ENCODE measurements at regions not wholly inside any gene's neighbourhood (a gene's known extent, or its start where the extent isn't known, plus 50 kb on each side); places are given as distances from the start of the nearest gene placed in this dataset.

GRCh38 chr22:34784056-34784455 is 281.9 kb upstream of the ISX start:
- peaks cover 0 to 6% (median 4%) of the 10 kb centered on the region in 3 donors for H3K9me3 ChIP-seq
- intact Hi-C loops (cut with DNase I; ENCODE audit: low total_unique reads): no loop called here
- H3K36me3 ChIP-seq: no peaks in the 10 kb centered on the region
- H3K27me3 ChIP-seq: no peaks in the 10 kb centered on the region
- H3K4me1 ChIP-seq: no peaks in the 10 kb centered on the region
- H3K27ac ChIP-seq: no peak overlapping the region
- no peak for TF ChIP-seq CTCF (IDR thresholded peaks at IDR 0.05)
- no peak for DNase-seq
- H3K4me3 ChIP-seq: no peak overlapping the region

GRCh38 chr22:34797826-34798225 is 268.1 kb upstream of the ISX start:
- H3K4me1 ChIP-seq: peaks cover 0 to 17% (median 6%) of the 10 kb centered on the region in 4 donors
- intact Hi-C loops (cut with DNase I; ENCODE audit: low total_unique reads): no loop called here
- H3K27me3 ChIP-seq: no peaks in the 10 kb centered on the region
- H3K27ac ChIP-seq: no peak overlapping the region
- TF ChIP-seq CTCF (IDR thresholded peaks at IDR 0.05): no peak
- no peak overlapping the region for H3K4me3 ChIP-seq
- DNase-seq: no peak
- no peaks in the 10 kb centered on the region for H3K9me3 ChIP-seq
- no peaks in the 10 kb centered on the region for H3K36me3 ChIP-seq

GRCh38 chr22:34798605-34799004 is 267.4 kb upstream of the ISX start:
- no peak overlapping the region for H3K27ac ChIP-seq
- no peaks in the 10 kb centered on the region for H3K27me3 ChIP-seq
- TF ChIP-seq CTCF (IDR thresholded peaks at IDR 0.05): no peak
- H3K36me3 ChIP-seq: no peaks in the 10 kb centered on the region
- intact Hi-C loops (cut with DNase I; ENCODE audit: low total_unique reads): no loop called here
- no peak for DNase-seq
- H3K4me1 ChIP-seq: peaks cover 0 to 17% (median 6%) of the 10 kb centered on the region in 4 donors
- H3K4me3 ChIP-seq: no peak overlapping the region
- H3K9me3 ChIP-seq: no peaks in the 10 kb centered on the region

GRCh38 chr22:34800260-34800980 is 265.5 kb upstream of the ISX start:
- H3K27ac ChIP-seq: no peak overlapping the region
- peaks cover 0 to 17% (median 6%) of the 10 kb centered on the region in 4 donors for H3K4me1 ChIP-seq
- no peak overlapping the region for H3K4me3 ChIP-seq
- no peaks in the 10 kb centered on the region for H3K36me3 ChIP-seq
- H3K9me3 ChIP-seq: no peaks in the 10 kb centered on the region
- no peak for TF ChIP-seq CTCF (IDR thresholded peaks at IDR 0.05)
- intact Hi-C loops (cut with DNase I; ENCODE audit: low total_unique reads): no loop called here
- DNase-seq: no peak
- H3K27me3 ChIP-seq: no peaks in the 10 kb centered on the region

GRCh38 chr22:34801221-34801620 is 264.7 kb upstream of the ISX start:
- intact Hi-C loops (cut with DNase I; ENCODE audit: low total_unique reads): no loop called here
- Histone ChIP-seq H3K9me3 (no peaks in the 10 kb centered on the region), H3K27ac (no peak overlapping the region), H3K4me3 (no peak overlapping the region), H3K27me3 (no peaks in the 10 kb centered on the region), H3K36me3 (no peaks in the 10 kb centered on the region), H3K4me1 (peaks cover 0 to 17% (median 6%) of the 10 kb centered on the region in 4 donors)
- DNase-seq: no peak
- no peak for TF ChIP-seq CTCF (IDR thresholded peaks at IDR 0.05)

Measured in tibial artery (tissue), 4 donors.